Testis (tissue), 2 donors: ENCODE measurements at regions not wholly inside any gene's neighbourhood (a gene's known extent, or its start where the extent isn't known, plus 50 kb on each side); places are given as distances from the start of the nearest gene placed in this dataset.

Source experiments
- CTCF ChIP-seq, 3 experiments: fragments of 450-650 bp in 2 of 3; fragments of 200-600 bp in 1 of 3; sonication (generic) in 1 of 3; IDR thresholded peaks; one replicate each; pipeline ENCODE4 v1.5.1; 2016 to 2019; ENCODE audit warnings: antibody characterized with exemption in 3 of 3, mild to moderate bottlenecking in 2 of 3, moderate library complexity in 1 of 3
- POLR2A ChIP-seq: fragments of 450-650 bp; IDR thresholded peaks from one replicate; pipeline ENCODE4 v1.6.1; 2017; ENCODE audit warnings: antibody characterized with exemption, mild to moderate bottlenecking, moderate library complexity

DNA sequence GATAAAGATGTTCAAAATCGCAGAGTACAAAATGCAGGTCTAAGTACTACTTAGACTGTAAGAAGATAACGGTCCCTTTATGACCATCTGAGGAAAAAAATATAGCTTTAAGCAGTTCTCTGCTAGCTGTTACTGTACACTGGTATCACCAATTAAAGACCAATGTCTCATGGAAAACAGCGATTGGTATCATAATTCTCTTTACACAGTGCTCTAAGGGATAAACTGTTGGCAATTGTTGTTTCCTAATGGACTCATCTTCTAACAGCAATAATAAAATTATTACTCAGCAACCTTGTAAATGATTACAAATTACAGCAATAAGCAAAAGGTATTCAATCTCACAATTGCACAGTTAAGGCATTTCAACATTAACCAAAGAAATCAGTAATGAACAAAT, 142.2 kb upstream of the DLGAP1 start:
- TF ChIP-seq POLR2A = no peak
- TF ChIP-seq CTCF (IDR thresholded peaks at IDR 0.05) = no peak
